LHCN-M2 (cell line): ENCODE measurements at regions not wholly inside any gene's neighbourhood (a gene's known extent, or its start where the extent isn't known, plus 50 kb on each side); places are given as distances from the start of the nearest gene placed in this dataset.

Source experiments
- DNase-seq: peaks from one replicate; pipeline ENCODE4 v3.0.0-alpha.2; 2012; ENCODE audit warnings: low read depth

- DNase-seq = peak; percentile 77
These were observed 873.1 kb upstream of the TMEM132C start for GRCh38 chr12:127393896-127394295.

- no peak for DNase-seq
These were observed 870.2 kb upstream of the TMEM132C start for GRCh38 chr12:127396734-127397133.

- peak; percentile 23 for DNase-seq
These were observed 868.8 kb upstream of the TMEM132C start for GRCh38 chr12:127398016-127398710.

- no peak for DNase-seq
These were observed 867.5 kb upstream of the TMEM132C start for GRCh38 chr12:127399451-127399850.

- peak; percentile 30 for DNase-seq
These were observed 866.7 kb upstream of the TMEM132C start for GRCh38 chr12:127400221-127400620.

GRCh38 chr12:127401005-127401404 lies 866.0 kb upstream of the TMEM132C start:
- DNase-seq = peak; percentile 67

- DNase-seq = peak; percentile 57
These were observed 865.4 kb upstream of the TMEM132C start for GRCh38 chr12:127401536-127401935.

- DNase-seq = no peak
These were observed 855.6 kb upstream of the TMEM132C start for GRCh38 chr12:127411166-127411915.

- DNase-seq = no peak
These were observed 855.0 kb upstream of the TMEM132C start for GRCh38 chr12:127411981-127412380.

- no peak for DNase-seq
These were observed 854.1 kb upstream of the TMEM132C start for GRCh38 chr12:127412866-127413265.

- DNase-seq = no peak
These were observed 852.8 kb upstream of the TMEM132C start for GRCh38 chr12:127414186-127414585.

GRCh38 chr12:127414636-127415035 lies 852.3 kb upstream of the TMEM132C start:
- no peak for DNase-seq

GRCh38 chr12:127416796-127417195 lies 850.2 kb upstream of the TMEM132C start:
- no peak for DNase-seq

- DNase-seq = no peak
These were observed 847.9 kb upstream of the TMEM132C start for GRCh38 chr12:127419111-127419510.

GRCh38 chr12:127421614-127422013 lies 845.4 kb upstream of the TMEM132C start:
- DNase-seq = no peak

GRCh38 chr12:127422935-127423566 lies 843.9 kb upstream of the TMEM132C start:
- no peak for DNase-seq

- DNase-seq = no peak
These were observed 841.5 kb upstream of the TMEM132C start for GRCh38 chr12:127425474-127425873.

- no peak for DNase-seq
These were observed 838.5 kb upstream of the TMEM132C start for GRCh38 chr12:127428420-127428819.

- no peak for DNase-seq
These were observed 837.3 kb upstream of the TMEM132C start for GRCh38 chr12:127429551-127430285.

- no peak for DNase-seq
These were observed 836.6 kb upstream of the TMEM132C start for GRCh38 chr12:127430401-127430800.

GRCh38 chr12:127431177-127431576 lies 835.8 kb upstream of the TMEM132C start:
- DNase-seq = no peak

GRCh38 chr12:127431594-127431993 lies 835.4 kb upstream of the TMEM132C start:
- DNase-seq = no peak
